CD4-positive, alpha-beta T cell (primary cell): ENCODE measurements at regions not wholly inside any gene's neighbourhood (a gene's known extent, or its start where the extent isn't known, plus 50 kb on each side); places are given as distances from the start of the nearest gene placed in this dataset.

Source experiments
- ATAC-seq: fragments of 200-7000 bp; cut with Tn5 transposase; one replicate; pipeline ENCODE4 v1.10.0; 2022; ENCODE audit warnings: mild to moderate bottlenecking; ENCODE audit not compliant: poor library complexity
- CTCF ChIA-PET: fragments of 350-600 bp; sonication (Branson Sonifier 250); formaldehyde crosslinking; loops from one replicate; lab custom pipeline; 2021; ENCODE audit warnings: antibody characterized with exemption, inconsistent platforms; lab: Charles Lee
- POLR2A ChIA-PET: fragments of 350-600 bp; sonication (Branson Sonifier 250); formaldehyde crosslinking; loops from one replicate; lab custom pipeline; 2021; ENCODE audit warnings: antibody characterized with exemption, inconsistent platforms; lab: Charles Lee
- DNase-seq, 14 experiments: peaks; one replicate each; pipeline ENCODE4 v3.0.0-alpha.2; 2013 to 2020; ENCODE audit warnings: mixed read lengths in 2 of 14
- H3K27ac ChIP-seq, 2 donors: one replicate each; pipeline versions ENCODE4 v1.5.1 to v1.7.0; 2013; ENCODE audit warnings: low read length in 2 of 2, low read depth in 1 of 2, mild to moderate bottlenecking in 1 of 2
- H3K27me3 ChIP-seq, 2 experiments: 1 replicate in 1 of 2; 2 replicates in 1 of 2; pipeline versions ENCODE4 v1.6.1 to v1.7.0; 2013; ENCODE audit warnings: low read length in 2 of 2, control low read depth in 1 of 2, mild to moderate bottlenecking in 1 of 2, moderate library complexity in 1 of 2; ENCODE audit not compliant: insufficient read depth in 2 of 2, control insufficient read depth in 1 of 2
- H3K36me3 ChIP-seq: one replicate; pipeline ENCODE4 v1.6.1; 2013; ENCODE audit warnings: low read length, control low read depth; ENCODE audit not compliant: insufficient read depth
- H3K4me1 ChIP-seq: one replicate; pipeline ENCODE4 v1.6.1; 2013; ENCODE audit warnings: low read length, control low read depth; ENCODE audit not compliant: insufficient read depth
- H3K4me3 ChIP-seq: one replicate; pipeline ENCODE4 v1.5.1; 2013; ENCODE audit warnings: mild to moderate bottlenecking, low read length, moderate library complexity
- H3K9me3 ChIP-seq, 2 experiments: 1 replicate in 1 of 2; 2 replicates in 1 of 2; pipeline versions ENCODE4 v1.6.1 to v1.7.0; 2013; ENCODE audit warnings: low read length in 2 of 2, mild to moderate bottlenecking in 2 of 2, control low read depth in 1 of 2, moderate library complexity in 1 of 2; ENCODE audit not compliant: control insufficient read depth in 1 of 2, insufficient read depth in 1 of 2
- H3K27ac Mint-ChIP-seq: one replicate; pipeline ENCODE4 v1.8.0; 2020; ENCODE audit warnings: mixed read lengths
- H3K27me3 Mint-ChIP-seq: one replicate; pipeline ENCODE4 v1.8.0; 2021; ENCODE audit warnings: mixed read lengths
- H3K36me3 Mint-ChIP-seq: one replicate; pipeline ENCODE4 v1.8.0; 2021; ENCODE audit warnings: low read depth, mixed read lengths
- H3K4me1 Mint-ChIP-seq: one replicate; pipeline ENCODE4 v1.8.0; 2021; ENCODE audit warnings: low read depth, mixed read lengths
- H3K4me3 Mint-ChIP-seq: one replicate; pipeline ENCODE4 v1.8.0; 2020; ENCODE audit warnings: mild to moderate bottlenecking, mixed read lengths
- H3K9me3 Mint-ChIP-seq: one replicate; pipeline ENCODE4 v1.8.0; 2020; ENCODE audit warnings: mixed read lengths
- CTCF ChIP-seq: fragments of 200-600 bp; IDR thresholded peaks from one replicate; pipeline ENCODE4 v1.8.0; 2022; ENCODE audit warnings: antibody characterized with exemption, mild to moderate bottlenecking
- intact Hi-C, 2 experiments: fragments of 100-400 bp; cut with DNase I in 1 of 2; cut with micrococcal nuclease in 1 of 2; formaldehyde crosslinking; loops; one replicate each; pipeline versions ENCODE4 v1.15.1 to v1.9.0; 2023 to 2025; cut with DNase I, micrococcal nuclease

DNA sequence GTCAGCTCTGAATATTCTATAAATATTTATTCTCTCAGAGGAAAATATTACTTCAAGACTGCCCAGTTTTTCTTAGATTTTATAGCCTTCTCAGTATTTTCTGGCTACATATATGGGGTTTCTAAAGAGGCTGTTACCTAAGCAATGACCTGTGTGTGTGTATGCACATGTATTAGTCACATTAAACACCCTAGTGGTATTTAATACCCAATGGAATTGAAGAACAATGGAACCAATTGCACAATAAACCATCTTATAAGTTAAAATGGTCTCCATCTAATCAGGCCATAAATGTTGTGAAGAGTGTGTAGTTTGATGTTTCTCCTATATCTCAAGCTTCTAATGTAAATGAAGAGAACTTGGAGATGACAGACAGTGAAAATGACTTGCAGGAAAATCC lies 450.0 kb downstream of the SPATA31D1 start:
- ChIA-PET POLR2A (no interaction called here), CTCF (no interaction called here)
- Histone ChIP-seq H3K4me1 (no peaks in the 10 kb centered on the region), H3K4me3 (no peak overlapping the region), H3K27ac (no peak overlapping the region), H3K27me3 (no peaks in the 10 kb centered on the region), H3K9me3 (peaks cover 16 to 21% of the 10 kb centered on the region in 2 experiments), H3K36me3 (no peaks in the 10 kb centered on the region)
- TF ChIP-seq CTCF = no peak
- H3K4me1 Mint-ChIP-seq = no peaks in the 10 kb centered on the region
- DNase-seq (no peak), ATAC-seq (no peak)
- intact Hi-C loops = no loop called here
- H3K9me3 Mint-ChIP-seq = peaks cover 22% of the 10 kb centered on the region
- no peaks in the 10 kb centered on the region for H3K36me3 Mint-ChIP-seq
- H3K27ac Mint-ChIP-seq = no peak overlapping the region
- no peaks in the 10 kb centered on the region for H3K27me3 Mint-ChIP-seq
- no peak overlapping the region for H3K4me3 Mint-ChIP-seq

- Histone ChIP-seq H3K4me1 (no peaks in the 10 kb centered on the region), H3K27ac (no peak overlapping the region), H3K36me3 (no peaks in the 10 kb centered on the region), H3K9me3 (peaks cover 14 to 31% of the 10 kb centered on the region in 2 experiments), H3K27me3 (no peaks in the 10 kb centered on the region), H3K4me3 (no peak overlapping the region)
- POLR2A ChIA-PET = no interaction called here
- Mint-ChIP-seq H3K27ac (no peak overlapping the region), H3K36me3 (no peaks in the 10 kb centered on the region), H3K9me3 (peaks cover 25% of the 10 kb centered on the region), H3K4me1 (no peaks in the 10 kb centered on the region), H3K27me3 (no peaks in the 10 kb centered on the region), H3K4me3 (no peak overlapping the region)
- DNase-seq (no peak), ATAC-seq (no peak)
- intact Hi-C loops = no loop called here
- no peak for TF ChIP-seq CTCF
- CTCF ChIA-PET = no interaction called here
Measured at GRCh38 chr9:82443312-82443711, 454.7 kb downstream of the SPATA31D1 start.

DNA sequence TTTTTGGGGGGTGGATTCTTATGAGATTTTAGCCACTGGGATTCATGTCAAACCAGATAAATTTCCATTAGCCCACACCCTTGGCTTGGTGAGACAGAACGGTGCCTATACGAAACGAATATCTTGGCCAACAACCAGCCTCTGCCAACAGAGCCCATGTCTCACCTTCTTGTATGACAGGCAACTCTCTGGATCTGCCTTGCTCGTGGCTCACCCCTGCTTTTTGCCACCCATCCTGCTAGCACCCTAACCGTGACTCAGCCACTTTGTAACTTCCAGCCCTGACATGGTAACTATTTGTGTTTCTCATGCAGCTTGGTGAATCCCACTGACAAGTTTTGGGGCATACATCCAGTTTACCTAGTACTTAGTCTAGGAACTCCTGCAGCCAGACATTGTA lies 457.0 kb downstream of the SPATA31D1 start:
- Histone ChIP-seq H3K4me3 (no peak overlapping the region), H3K27me3 (no peaks in the 10 kb centered on the region), H3K4me1 (no peaks in the 10 kb centered on the region), H3K9me3 (peaks cover 8 to 21% of the 10 kb centered on the region in 2 experiments), H3K36me3 (no peaks in the 10 kb centered on the region), H3K27ac (no peak overlapping the region)
- H3K27ac Mint-ChIP-seq = no peak overlapping the region
- DNase-seq (no peak), ATAC-seq (no peak)
- H3K4me3 Mint-ChIP-seq = no peak overlapping the region
- H3K36me3 Mint-ChIP-seq = no peaks in the 10 kb centered on the region
- ChIA-PET CTCF (no interaction called here), POLR2A (no interaction called here)
- H3K27me3 Mint-ChIP-seq = no peaks in the 10 kb centered on the region
- peaks cover 19% of the 10 kb centered on the region for H3K9me3 Mint-ChIP-seq
- intact Hi-C loops = no loop called here
- no peaks in the 10 kb centered on the region for H3K4me1 Mint-ChIP-seq
- TF ChIP-seq CTCF = no peak
